WERI-Rb-1 (cell line): ENCODE measurements at regions not wholly inside any gene's neighbourhood (a gene's known extent, or its start where the extent isn't known, plus 50 kb on each side); places are given as distances from the start of the nearest gene placed in this dataset.
"Not testable (repeated sequence)": the region's sequence is repeated elsewhere in the genome, so short reads cannot be mapped to it uniquely, and the experiment has no call there.

Experiments used
- DNase-seq: peaks from one replicate; pipeline ENCODE4 v3.0.0-alpha.2; 2020
- H3K27ac ChIP-seq: fragments of 250-450 bp; sonication (Bioruptor Pico); 2 replicates; pipeline ENCODE4 v1.5.1; 2020; ENCODE audit warnings: mild to moderate bottlenecking, moderate library complexity
- H3K27me3 ChIP-seq: fragments of 250-450 bp; sonication (Bioruptor Pico); 2 replicates; pipeline ENCODE4 v1.5.1; 2021; ENCODE audit warnings: mild to moderate bottlenecking, low read depth, moderate library complexity; ENCODE audit not compliant: insufficient read depth, severe bottlenecking
- H3K36me3 ChIP-seq: fragments of 250-450 bp; sonication (Bioruptor Pico); 2 replicates; pipeline ENCODE4 v1.5.1; 2020; ENCODE audit warnings: mild to moderate bottlenecking, moderate library complexity
- H3K4me3 ChIP-seq: 2 replicates; pipeline ENCODE4 v1.5.1; 2011; ENCODE audit warnings: low read depth, mild to moderate bottlenecking, control low read depth, low read length
- H3K9me3 ChIP-seq: fragments of 250-450 bp; sonication (Bioruptor Pico); 2 replicates; pipeline ENCODE4 v1.5.1; 2021; ENCODE audit warnings: mild to moderate bottlenecking, moderate library complexity; ENCODE audit not compliant: severe bottlenecking
- CTCF ChIP-seq: IDR thresholded peaks from 2 replicates; pipeline ENCODE4 v1.5.1; 2011; ENCODE audit warnings: low read depth, mild to moderate bottlenecking, control low read depth, inconsistent platforms, low read length

DNA sequence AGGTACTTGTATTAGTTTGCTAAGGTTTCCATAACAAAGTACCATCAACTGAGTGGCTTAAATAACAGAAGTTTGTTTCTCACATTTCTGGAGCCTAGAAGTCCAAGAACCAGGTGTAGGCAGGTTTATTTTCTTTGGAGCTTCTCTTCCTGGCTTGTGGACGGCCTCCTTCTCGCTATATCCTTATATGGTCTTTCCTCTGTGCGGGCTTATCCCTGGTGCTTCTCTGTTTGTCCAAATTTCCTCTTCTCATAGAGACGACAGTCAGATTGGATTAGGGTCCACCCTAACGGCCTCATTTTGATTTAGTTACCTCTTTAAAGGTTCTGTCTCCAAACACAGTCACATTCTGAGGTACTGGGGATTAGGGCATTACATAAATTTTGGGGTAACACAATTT is 88.3 kb downstream of the RMI1 start:
- Histone ChIP-seq H3K9me3 (no peaks in the 10 kb centered on the region), H3K27ac (no peak overlapping the region), H3K27me3 (no peaks in the 10 kb centered on the region), H3K4me3 (no peak overlapping the region), H3K36me3 (no peaks in the 10 kb centered on the region)
- TF ChIP-seq CTCF: no peak
- no peak for DNase-seq

DNA sequence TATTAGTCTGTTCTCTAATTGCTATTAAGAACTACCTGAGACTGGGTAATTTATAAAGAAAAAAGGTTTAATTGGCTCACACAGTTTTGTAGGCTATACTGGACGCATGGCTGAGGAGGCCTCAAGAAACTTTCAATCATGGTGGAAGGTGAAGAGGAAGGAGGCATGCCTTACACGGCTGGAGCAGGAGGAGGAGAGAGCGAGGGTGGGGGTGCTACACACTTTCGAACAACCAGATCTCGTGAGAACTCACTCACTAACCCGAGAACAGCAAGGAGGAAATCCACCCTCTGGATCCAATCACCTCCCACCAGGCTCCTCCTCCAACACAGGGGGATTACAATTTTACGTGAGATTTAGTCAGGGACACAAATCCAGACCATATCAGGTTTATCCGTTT is 90.0 kb downstream of the RMI1 start:
- no peaks in the 10 kb centered on the region for H3K27me3 ChIP-seq
- no peaks in the 10 kb centered on the region for H3K36me3 ChIP-seq
- H3K9me3 ChIP-seq: no peaks in the 10 kb centered on the region
- H3K4me3 ChIP-seq: no peak overlapping the region
- DNase-seq: no peak
- H3K27ac ChIP-seq: no peak overlapping the region
- TF ChIP-seq CTCF: no peak

DNA sequence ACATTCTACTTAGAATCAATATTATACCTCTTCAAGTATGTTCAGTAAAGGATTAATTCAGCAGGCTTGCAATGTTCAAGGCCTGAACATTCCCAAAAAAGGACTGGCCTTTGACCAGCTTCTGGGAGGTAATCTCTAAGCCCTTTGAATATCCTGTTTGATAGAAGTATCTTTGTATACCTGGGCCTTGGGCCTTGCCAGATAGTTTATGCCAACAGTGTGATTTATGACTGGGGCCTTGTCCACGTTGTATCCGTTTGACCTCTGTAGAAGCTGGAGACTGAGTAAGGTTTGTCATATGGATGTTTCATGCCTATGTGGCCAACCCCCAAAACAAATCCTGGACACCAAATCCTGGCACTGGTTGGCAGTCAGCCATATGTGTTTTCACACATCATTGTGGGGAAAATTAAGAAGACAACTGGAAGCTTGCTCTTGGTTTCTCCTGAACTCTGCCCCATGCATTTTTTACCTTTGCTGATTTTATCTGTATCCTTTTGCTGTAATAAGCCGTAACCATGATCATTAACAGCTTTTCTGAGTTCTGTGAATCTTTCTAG is 92.1 kb downstream of the RMI1 start:
- no peaks in the 10 kb centered on the region for H3K27me3 ChIP-seq
- no peak overlapping the region for H3K4me3 ChIP-seq
- H3K36me3 ChIP-seq: no peaks in the 10 kb centered on the region
- TF ChIP-seq CTCF: no peak
- H3K9me3 ChIP-seq: peaks cover under 1% of the 10 kb centered on the region
- H3K27ac ChIP-seq: no peak overlapping the region
- no peak for DNase-seq

DNA sequence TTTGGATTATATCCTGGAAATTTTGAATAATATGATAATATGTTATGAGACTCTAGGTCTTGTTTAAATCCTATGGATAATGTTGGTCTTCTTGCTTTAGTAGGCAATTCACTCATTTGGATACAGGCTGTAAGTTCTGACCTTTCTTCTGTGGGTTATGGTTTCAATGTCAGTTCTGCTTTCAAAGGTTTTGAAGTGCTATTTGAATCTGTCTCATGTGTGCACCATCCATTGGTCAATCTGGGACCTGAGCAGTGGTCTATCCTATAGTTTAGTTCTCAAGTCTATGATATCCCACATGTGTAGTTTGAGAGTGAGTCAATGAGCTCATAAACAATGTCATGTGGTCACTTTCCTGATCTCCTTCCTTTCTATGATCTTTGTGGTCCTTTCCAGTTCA is 94.4 kb downstream of the RMI1 start:
- no peak overlapping the region for H3K4me3 ChIP-seq
- no peaks in the 10 kb centered on the region for H3K36me3 ChIP-seq

DNA sequence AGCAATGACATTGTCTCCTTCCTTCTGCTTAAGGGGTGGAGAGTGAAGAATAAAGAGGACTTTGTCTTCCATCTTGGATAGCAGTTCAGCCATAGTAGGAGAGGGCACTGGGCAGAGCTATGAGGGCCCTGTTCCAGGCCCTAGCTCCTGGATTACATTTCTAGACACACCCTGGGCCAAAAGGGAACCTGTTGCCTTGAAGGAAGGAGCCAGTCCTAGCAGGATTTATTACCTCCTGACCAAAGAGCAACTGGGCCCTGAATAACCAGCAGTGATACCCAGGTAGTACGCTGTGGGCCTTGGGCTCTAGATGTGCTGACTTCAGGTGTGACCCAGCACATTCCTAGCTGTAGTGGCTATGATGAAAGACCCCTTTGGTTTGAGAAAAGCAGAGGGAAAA is 95.8 kb downstream of the RMI1 start:
- Histone ChIP-seq H3K9me3 (peaks cover 3% of the 10 kb centered on the region), H3K4me3 (no peak overlapping the region), H3K27ac (no peak overlapping the region), H3K27me3 (no peaks in the 10 kb centered on the region), H3K36me3 (no peaks in the 10 kb centered on the region)
- no peak for DNase-seq
- no peak for TF ChIP-seq CTCF

More for the DNA sequence above, 94.4 kb downstream of the RMI1 start:
- Histone ChIP-seq H3K9me3 (peaks cover 3% of the 10 kb centered on the region), H3K27me3 (no peaks in the 10 kb centered on the region), H3K27ac (no peak overlapping the region)
- no peak for DNase-seq
- TF ChIP-seq CTCF: no peak

- H3K27me3 ChIP-seq, H3K9me3 ChIP-seq, H3K4me3 ChIP-seq, H3K36me3 ChIP-seq, H3K27ac ChIP-seq, DNase-seq: not testable (repeated sequence)
Measured at GRCh38 chr9:84077816-84078215, 97.2 kb downstream of the RMI1 start.
